IMR-90 (cell line): ENCODE measurements at regions not wholly inside any gene's neighbourhood (a gene's known extent, or its start where the extent isn't known, plus 50 kb on each side); places are given as distances from the start of the nearest gene placed in this dataset.
A peak's percentile ranks its signal among the peaks of the same experiment; 100 is the strongest.

Experiments used
- ATAC-seq: fragments of 200-7000 bp; cut with Tn5 transposase; 2 replicates; pipeline ENCODE4 v1.9.1; 2020; ENCODE audit warnings: low read depth, mild to moderate bottlenecking, moderate library complexity
- BruUV-seq: library from RNA; stranded (reverse); fragments of 400-500 nt; replicated peaks from 2 replicates; lab custom pipeline; 2021; lab: Mats Ljungman, UMichigan
- CTCF ChIA-PET: fragments of 300-600 bp; formaldehyde crosslinking; extraction: SDS; loops from one replicate; lab custom pipeline; 2021; ENCODE audit warnings: antibody characterized with exemption; lab: Yijun Ruan, JAX
- POLR2A ChIA-PET: fragments of 300-600 bp; sonication (Branson Sonifier 250); formaldehyde crosslinking; loops from one replicate; lab custom pipeline; 2022; ENCODE audit warnings: antibody characterized with exemption; ENCODE audit not compliant: unreplicated experiment; lab: Charles Lee
- DNase-seq: peaks from one replicate; pipeline ENCODE4 v3.0.0; 2013
- H2AFZ ChIP-seq: replicated peaks from 2 replicates; pipeline ENCODE3; 2013; ENCODE audit warnings: low read length, mild to moderate bottlenecking; ENCODE audit not compliant: poor library complexity
- H2AK5ac ChIP-seq: 2 replicates; pipeline ENCODE4 v1.6.1; 2013; ENCODE audit warnings: low read depth, low read length, inconsistent platforms
- H2AK9ac ChIP-seq: replicated peaks from 2 replicates; pipeline ENCODE3; 2013; ENCODE audit warnings: mild to moderate bottlenecking, low read depth, low read length, moderate library complexity; ENCODE audit not compliant: poor library complexity
- H2BK120ac ChIP-seq: 2 replicates; pipeline ENCODE4 v1.6.1; 2013; ENCODE audit warnings: low read depth, low read length, inconsistent platforms
- H2BK15ac ChIP-seq: 3 replicates; pipeline ENCODE4 v1.6.1; 2013; ENCODE audit warnings: low read depth, low read length, inconsistent platforms
- H2BK20ac ChIP-seq: 2 replicates; pipeline ENCODE4 v1.6.1; 2013; ENCODE audit warnings: low read depth, mild to moderate bottlenecking, inconsistent platforms, low read length, moderate library complexity
- H2BK5ac ChIP-seq: 2 replicates; pipeline ENCODE4 v1.6.1; 2013; ENCODE audit warnings: mild to moderate bottlenecking, low read depth, low read length, inconsistent platforms; ENCODE audit not compliant: poor library complexity, severe bottlenecking
- H3K14ac ChIP-seq: replicated peaks from 2 replicates; pipeline ENCODE4 v1.6.1; 2013; ENCODE audit warnings: low read depth, low read length, inconsistent platforms
- H3K18ac ChIP-seq: 2 replicates; pipeline ENCODE4 v1.6.1; 2013; ENCODE audit warnings: low read depth, low read length, control low read depth
- H3K23ac ChIP-seq: 2 replicates; pipeline ENCODE4 v1.6.1; 2013; ENCODE audit warnings: low read depth, low read length, inconsistent platforms
- H3K27ac ChIP-seq: 2 replicates; pipeline ENCODE4 v1.5.1; 2013; ENCODE audit warnings: mild to moderate bottlenecking, control low read depth, low read length; ENCODE audit not compliant: insufficient read depth
- H3K27me3 ChIP-seq: 2 replicates; pipeline ENCODE4 v1.6.1; 2013; ENCODE audit warnings: low read length; ENCODE audit not compliant: control insufficient read depth, insufficient read depth
- H3K36me3 ChIP-seq: 2 replicates; pipeline ENCODE4 v1.6.1; 2013; ENCODE audit warnings: low read length, mixed read lengths; ENCODE audit not compliant: control insufficient read depth, insufficient read depth
- H3K4ac ChIP-seq: 2 replicates; pipeline ENCODE4 v1.6.1; 2013; ENCODE audit warnings: low read depth, low read length, inconsistent platforms
- H3K4me1 ChIP-seq: 2 replicates; pipeline ENCODE4 v1.6.1; 2013; ENCODE audit warnings: low read length, mixed read lengths; ENCODE audit not compliant: control insufficient read depth, insufficient read depth
- H3K4me2 ChIP-seq: 2 replicates; pipeline ENCODE4 v1.6.1; 2013; ENCODE audit warnings: low read depth, mild to moderate bottlenecking, control low read depth, low read length, moderate library complexity
- H3K4me3 ChIP-seq: 2 replicates; pipeline ENCODE4 v1.5.1; 2013; ENCODE audit warnings: low read depth, mild to moderate bottlenecking, control low read depth, low read length, moderate library complexity; ENCODE audit not compliant: insufficient read depth
- H3K56ac ChIP-seq: 2 replicates; pipeline ENCODE4 v1.6.1; 2013; ENCODE audit warnings: low read length, inconsistent platforms; ENCODE audit not compliant: insufficient read depth; ENCODE audit errors: extremely low read depth
- H3K79me1 ChIP-seq, 2 experiments: 2 replicates each; pipeline ENCODE4 v1.6.1; 2013; ENCODE audit warnings: low read length in 2 of 2, inconsistent platforms in 1 of 2, low read depth in 1 of 2
- H3K9ac ChIP-seq: 2 replicates; pipeline ENCODE4 v1.6.1; 2013; ENCODE audit warnings: low read depth, low read length, control low read depth
- H3K9me1 ChIP-seq: 2 replicates; pipeline ENCODE4 v1.6.1; 2013; ENCODE audit warnings: low read length, inconsistent platforms; ENCODE audit not compliant: insufficient read depth
- H3K9me3 ChIP-seq: 2 replicates; pipeline ENCODE4 v1.6.1; 2013; ENCODE audit warnings: low read length; ENCODE audit not compliant: control insufficient read depth, insufficient read depth
- H4K20me1 ChIP-seq: 2 replicates; pipeline ENCODE4 v1.6.1; 2013; ENCODE audit warnings: low read length, inconsistent platforms; ENCODE audit not compliant: insufficient read depth
- H4K5ac ChIP-seq: 2 replicates; pipeline ENCODE4 v1.6.1; 2013; ENCODE audit warnings: mild to moderate bottlenecking, low read depth, low read length, control low read depth
- H4K8ac ChIP-seq, 2 experiments: 2 replicates each; pipeline ENCODE4 v1.6.1; 2013; ENCODE audit warnings: low read depth in 2 of 2, low read length in 2 of 2, control low read depth in 1 of 2, inconsistent platforms in 1 of 2
- H4K91ac ChIP-seq: 2 replicates; pipeline ENCODE4 v1.6.1; 2013; ENCODE audit warnings: low read depth, low read length, inconsistent platforms; ENCODE audit not compliant: insufficient read depth
- MAFK ChIP-seq: IDR thresholded peaks from 2 replicates; pipeline ENCODE4 v1.6.1; 2012; ENCODE audit warnings: low read depth, low read length, improper control_type of control experiment
- NFE2L2 ChIP-seq: fragments of 150-350 bp; IDR thresholded peaks from 2 replicates; pipeline ENCODE4 v1.6.1; 2016; ENCODE audit warnings: low read depth, mild to moderate bottlenecking, low read length
- dilution Hi-C: fragments of 300-500 bp; cut with HindIII; formaldehyde crosslinking; loops from one replicate; pipeline ENCODE4 v1.14.3; 2018; ENCODE audit warnings: low sequenced_read_pairs; ENCODE audit not compliant: unreplicated experiment
- in situ Hi-C: fragments of 300-500 bp; cut with MboI; formaldehyde crosslinking; loops from 3 replicates; pipeline ENCODE4 v1.14.3; 2019; ENCODE audit warnings: low sequenced_read_pairs, inconsistent platforms, mixed read lengths
- intact Hi-C: fragments of 100-400 bp; cut with micrococcal nuclease; formaldehyde crosslinking; loops from 2 replicates; pipeline ENCODE4 v1.10.0; 2022

DNA sequence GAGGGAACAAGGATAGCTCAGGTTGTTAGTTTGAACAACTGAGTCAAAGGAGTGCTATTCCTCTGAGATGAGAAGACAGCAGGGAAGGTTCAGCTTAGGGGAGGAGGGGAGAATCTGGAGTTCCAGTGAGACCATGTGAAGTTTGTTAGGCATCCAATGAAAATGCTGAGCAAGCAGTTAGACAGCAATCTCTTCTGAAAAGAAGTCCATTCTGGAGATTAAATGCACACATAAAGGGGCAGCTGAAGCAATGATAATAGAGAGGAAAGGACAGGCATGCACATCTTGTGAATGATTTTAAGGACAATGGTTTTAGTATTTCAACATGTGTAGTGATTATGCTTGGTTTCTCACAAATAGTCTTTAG lies 89.7 kb upstream of the GHITM start:
- no peak for DNase-seq
- Histone ChIP-seq H2BK5ac (no peak overlapping the region), H2BK15ac (no peak overlapping the region), H3K9me3 (no peaks in the 10 kb centered on the region), H2AK5ac (no peak overlapping the region), H3K18ac (no peak overlapping the region), H3K4me2 (no peak overlapping the region), H4K91ac (no peak overlapping the region), H2AK9ac (no peak overlapping the region), H3K36me3 (no peaks in the 10 kb centered on the region), H3K4me3 (no peak overlapping the region), H4K20me1 (no peaks in the 10 kb centered on the region), H4K5ac (no peak overlapping the region), H4K8ac (no peak overlapping the region), H3K27me3 (no peaks in the 10 kb centered on the region), H2BK120ac (no peak overlapping the region), H3K4me1 (no peaks in the 10 kb centered on the region), H2AFZ (no peak overlapping the region), H3K9ac (no peak overlapping the region), H3K14ac (no peak overlapping the region), H3K27ac (no peak overlapping the region), H3K23ac (no peak overlapping the region), H3K4ac (no peak overlapping the region), H3K9me1 (no peaks in the 10 kb centered on the region), H2BK20ac (no peak overlapping the region), H3K79me1 (no peaks in the 10 kb centered on the region), H3K56ac (no peak overlapping the region)
- ChIA-PET POLR2A (no interaction called here), CTCF (no interaction called here)
- BruUV-seq: no TSS peak
- in situ Hi-C loops (no loop called here), dilution Hi-C loops (no loop called here), intact Hi-C loops (no loop called here)
- peak; percentile 91 for TF ChIP-seq MAFK
- TF ChIP-seq NFE2L2: no peak
- no peak for ATAC-seq
